22Rv1 (cell line): ENCODE measurements at regions not wholly inside any gene's neighbourhood (a gene's known extent, or its start where the extent isn't known, plus 50 kb on each side); places are given as distances from the start of the nearest gene placed in this dataset.

Experiments
- ZFX ChIP-seq: fragments of 450-650 bp; IDR thresholded peaks from 2 replicates; pipeline ENCODE4 v1.6.1; 2017; ENCODE audit warnings: antibody characterized with exemption, borderline replicate concordance
- TF ChIP-seq, protein P1 (sequence below): fragments of 450-650 bp; IDR thresholded peaks from 2 replicates; pipeline ENCODE4 v1.5.1; 2017; ENCODE audit warnings: mild to moderate bottlenecking

DNA sequence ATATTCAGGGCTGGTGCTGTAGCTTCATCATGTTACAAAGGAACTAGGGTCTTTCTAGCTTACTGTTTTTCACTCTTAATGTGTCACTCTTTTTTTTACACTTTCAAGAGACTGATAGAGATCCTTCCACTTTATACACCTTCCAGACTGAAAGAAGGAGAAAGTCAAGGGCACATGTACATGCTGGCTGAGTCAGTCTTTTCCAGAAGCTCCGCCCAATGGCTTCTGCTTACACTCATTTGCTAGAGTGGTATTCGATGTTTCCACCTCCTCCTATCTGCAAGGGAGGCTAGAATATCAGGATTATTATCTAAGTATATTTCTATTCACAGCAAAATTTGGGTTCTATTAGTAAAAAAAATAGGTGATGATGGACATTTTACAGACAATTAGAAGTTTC lies 325.8 kb upstream of the OR4E1 start:
- TF ChIP-seq, protein P1, sequence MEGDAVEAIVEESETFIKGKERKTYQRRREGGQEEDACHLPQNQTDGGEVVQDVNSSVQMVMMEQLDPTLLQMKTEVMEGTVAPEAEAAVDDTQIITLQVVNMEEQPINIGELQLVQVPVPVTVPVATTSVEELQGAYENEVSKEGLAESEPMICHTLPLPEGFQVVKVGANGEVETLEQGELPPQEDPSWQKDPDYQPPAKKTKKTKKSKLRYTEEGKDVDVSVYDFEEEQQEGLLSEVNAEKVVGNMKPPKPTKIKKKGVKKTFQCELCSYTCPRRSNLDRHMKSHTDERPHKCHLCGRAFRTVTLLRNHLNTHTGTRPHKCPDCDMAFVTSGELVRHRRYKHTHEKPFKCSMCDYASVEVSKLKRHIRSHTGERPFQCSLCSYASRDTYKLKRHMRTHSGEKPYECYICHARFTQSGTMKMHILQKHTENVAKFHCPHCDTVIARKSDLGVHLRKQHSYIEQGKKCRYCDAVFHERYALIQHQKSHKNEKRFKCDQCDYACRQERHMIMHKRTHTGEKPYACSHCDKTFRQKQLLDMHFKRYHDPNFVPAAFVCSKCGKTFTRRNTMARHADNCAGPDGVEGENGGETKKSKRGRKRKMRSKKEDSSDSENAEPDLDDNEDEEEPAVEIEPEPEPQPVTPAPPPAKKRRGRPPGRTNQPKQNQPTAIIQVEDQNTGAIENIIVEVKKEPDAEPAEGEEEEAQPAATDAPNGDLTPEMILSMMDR, result no peak
- TF ChIP-seq ZFX, result no peak
